ENCODE measurements at regions not wholly inside any gene's neighbourhood (a gene's known extent, or its start where the extent isn't known, plus 50 kb on each side); places are given as distances from the start of the nearest gene placed in this dataset.

DNA sequence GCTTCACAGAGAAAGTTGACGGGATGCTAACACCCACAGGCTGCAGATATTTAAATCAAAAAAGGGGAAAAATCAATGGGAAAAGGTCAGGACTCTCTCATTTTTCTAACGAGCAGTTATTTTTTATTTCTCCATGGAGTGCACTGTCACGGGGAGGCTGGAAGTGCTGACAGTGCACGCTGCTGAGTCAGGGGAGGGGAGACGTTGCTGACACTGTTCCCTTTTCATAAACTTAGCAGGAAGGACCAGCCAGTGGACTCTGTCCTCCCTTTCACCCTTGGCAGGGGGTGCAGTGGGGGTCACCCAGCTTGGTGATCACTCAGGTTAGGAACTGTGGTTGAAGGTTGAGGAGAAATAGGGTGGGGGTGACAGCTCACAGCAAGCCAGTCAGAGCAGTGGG is 65.6 kb upstream of the FUT8 start:
- no peak overlapping the region for H3K27ac ChIP-seq
- TF ChIP-seq, protein P1, sequence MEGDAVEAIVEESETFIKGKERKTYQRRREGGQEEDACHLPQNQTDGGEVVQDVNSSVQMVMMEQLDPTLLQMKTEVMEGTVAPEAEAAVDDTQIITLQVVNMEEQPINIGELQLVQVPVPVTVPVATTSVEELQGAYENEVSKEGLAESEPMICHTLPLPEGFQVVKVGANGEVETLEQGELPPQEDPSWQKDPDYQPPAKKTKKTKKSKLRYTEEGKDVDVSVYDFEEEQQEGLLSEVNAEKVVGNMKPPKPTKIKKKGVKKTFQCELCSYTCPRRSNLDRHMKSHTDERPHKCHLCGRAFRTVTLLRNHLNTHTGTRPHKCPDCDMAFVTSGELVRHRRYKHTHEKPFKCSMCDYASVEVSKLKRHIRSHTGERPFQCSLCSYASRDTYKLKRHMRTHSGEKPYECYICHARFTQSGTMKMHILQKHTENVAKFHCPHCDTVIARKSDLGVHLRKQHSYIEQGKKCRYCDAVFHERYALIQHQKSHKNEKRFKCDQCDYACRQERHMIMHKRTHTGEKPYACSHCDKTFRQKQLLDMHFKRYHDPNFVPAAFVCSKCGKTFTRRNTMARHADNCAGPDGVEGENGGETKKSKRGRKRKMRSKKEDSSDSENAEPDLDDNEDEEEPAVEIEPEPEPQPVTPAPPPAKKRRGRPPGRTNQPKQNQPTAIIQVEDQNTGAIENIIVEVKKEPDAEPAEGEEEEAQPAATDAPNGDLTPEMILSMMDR (IDR thresholded peaks at IDR 0.05): no peak

DNA sequence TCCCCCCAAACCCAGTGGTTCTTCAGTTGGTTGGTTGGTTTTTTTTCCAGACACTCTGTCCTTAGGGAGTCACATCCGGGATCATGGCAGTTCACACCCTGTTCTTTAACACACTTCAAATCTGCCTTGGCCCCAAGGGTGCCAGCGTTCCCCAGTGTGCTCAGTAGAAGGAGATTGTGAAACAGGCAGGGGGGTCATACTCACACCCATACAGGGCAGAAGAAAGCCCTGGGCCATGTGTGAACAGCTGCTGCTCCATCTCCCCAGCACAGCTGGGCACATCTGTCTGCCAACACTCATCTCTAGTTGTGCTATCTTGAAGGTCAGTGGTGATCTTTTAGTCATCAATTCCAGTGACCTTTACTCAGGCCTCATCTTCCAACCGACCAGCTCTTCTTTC is 64.4 kb upstream of the FUT8 start:
- no peak overlapping the region for H3K27ac ChIP-seq
- no peak overlapping the region for H3K4me3 ChIP-seq
- TF ChIP-seq, protein P1 (IDR thresholded peaks at IDR 0.05): no peak
- no peak for DNase-seq (ENCODE audit: low spot score)

More for the DNA sequence above, 65.6 kb upstream of the FUT8 start:
- no peak overlapping the region for H3K4me3 ChIP-seq
- DNase-seq (ENCODE audit: low spot score): no peak

DNA sequence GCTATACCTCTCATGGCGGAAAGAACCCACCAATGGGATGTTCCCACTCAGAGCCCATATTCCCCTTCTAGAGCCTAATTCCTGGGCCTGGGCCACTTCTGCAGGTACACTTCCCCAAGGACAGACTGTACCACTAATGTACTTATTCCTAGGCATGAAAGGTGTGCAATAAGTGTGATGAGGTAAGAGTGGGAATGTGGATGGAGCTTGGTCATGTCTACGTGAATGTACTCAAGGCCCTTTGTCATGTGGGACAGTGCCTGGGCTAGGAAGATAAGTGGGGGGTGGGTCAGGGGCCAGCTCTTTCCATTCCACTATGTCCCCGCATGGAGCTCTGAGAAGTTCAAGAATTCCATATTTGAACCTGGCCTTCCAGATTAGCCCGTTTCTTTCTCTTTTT is 63.4 kb upstream of the FUT8 start:
- no peak for DNase-seq (ENCODE audit: low spot score)
- TF ChIP-seq, protein P1 (IDR thresholded peaks at IDR 0.05): no peak
- Histone ChIP-seq H3K27ac (no peak overlapping the region), H3K4me3 (no peak overlapping the region)

DNA sequence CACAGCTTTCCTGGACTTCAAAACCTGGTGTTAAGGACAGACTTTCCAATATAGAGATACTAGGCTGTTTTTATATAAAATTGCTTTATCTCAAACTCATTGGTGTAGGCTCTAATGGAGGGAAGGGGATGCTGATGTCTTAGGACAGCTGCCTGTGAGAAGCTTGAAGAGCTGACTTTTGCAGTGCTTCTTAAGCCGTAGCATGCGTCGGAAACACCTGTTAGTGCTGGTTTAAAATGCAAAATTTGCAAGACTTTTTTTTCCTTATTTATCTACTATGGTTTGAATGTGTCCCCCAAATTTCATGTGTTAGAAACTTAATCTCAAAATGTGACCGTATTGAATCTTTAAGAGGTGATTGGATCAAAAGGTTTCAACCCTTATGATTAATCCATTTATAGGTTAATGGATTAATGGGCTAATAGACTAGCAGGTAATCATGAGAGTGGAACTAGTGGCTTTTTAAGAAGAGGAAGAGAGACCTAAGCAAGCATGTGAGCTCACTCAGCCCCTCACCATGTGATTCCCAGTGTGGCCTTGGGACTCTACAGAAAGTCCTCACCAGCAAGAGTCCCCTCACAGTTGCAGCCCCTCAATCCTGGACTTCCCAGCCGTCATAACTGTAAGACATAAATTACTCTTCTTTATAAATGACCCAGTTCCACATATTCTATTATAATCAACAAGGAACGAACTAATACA is 60.9 kb upstream of the FUT8 start:
- no peak for DNase-seq (ENCODE audit: low spot score)
- H3K4me3 ChIP-seq: no peak overlapping the region
- no peak overlapping the region for H3K27ac ChIP-seq
- TF ChIP-seq, protein P1 (IDR thresholded peaks at IDR 0.05): no peak

DNA sequence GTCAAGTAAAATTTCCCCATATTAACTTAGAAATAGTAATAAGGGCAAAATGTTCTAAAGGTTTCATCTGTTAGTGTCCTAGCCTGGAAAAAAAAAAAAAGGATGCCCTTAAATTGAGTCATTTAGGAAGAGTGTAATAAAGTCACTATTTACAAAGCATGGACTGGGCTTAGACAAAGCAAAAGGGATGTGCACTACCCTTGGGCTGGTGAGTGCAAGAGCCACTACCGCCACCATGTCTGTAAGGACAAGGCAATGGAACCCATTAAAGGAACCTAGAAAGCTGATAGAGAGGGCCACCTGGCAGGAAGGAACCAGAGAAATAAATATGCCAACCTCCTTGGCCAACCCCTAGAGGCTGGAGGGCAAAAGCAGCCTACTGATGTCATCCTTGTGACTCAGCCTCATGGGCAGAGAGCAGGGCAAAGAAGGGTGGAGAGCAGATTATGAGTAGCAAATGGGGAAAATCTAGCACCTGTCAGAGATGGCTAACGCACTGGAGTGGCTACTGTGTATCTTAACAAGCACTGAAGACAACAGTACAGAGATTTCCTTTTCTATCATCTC is 59.5 kb upstream of the FUT8 start:
- TF ChIP-seq, protein P1 (IDR thresholded peaks at IDR 0.05): no peak
- Histone ChIP-seq H3K4me3 (no peak overlapping the region), H3K27ac (no peak overlapping the region)
- DNase-seq (ENCODE audit: low spot score): no peak

DNA sequence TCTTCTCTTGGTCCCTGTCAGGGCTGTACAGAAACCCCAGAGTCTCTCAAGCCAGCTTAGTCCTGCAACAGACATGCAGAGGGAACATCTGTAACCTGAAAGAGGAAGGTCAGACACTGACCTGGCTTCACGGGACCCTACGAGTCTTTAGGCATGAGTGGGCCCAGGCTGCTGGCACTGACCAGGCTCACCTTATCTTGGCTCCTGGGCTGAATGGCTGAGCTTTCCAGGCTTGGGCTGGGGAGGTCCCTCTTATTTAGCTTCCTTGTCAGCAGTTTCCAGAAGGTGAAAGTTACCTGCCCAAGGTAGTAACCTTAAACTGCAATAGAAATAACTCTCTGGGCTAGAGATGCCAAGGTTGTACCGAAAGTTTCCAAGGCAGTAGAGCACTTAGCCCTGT is 58.4 kb upstream of the FUT8 start:
- H3K27ac ChIP-seq: no peak overlapping the region
- no peak for DNase-seq (ENCODE audit: low spot score)
- TF ChIP-seq, protein P1 (IDR thresholded peaks at IDR 0.05): no peak
- no peak overlapping the region for H3K4me3 ChIP-seq

DNA sequence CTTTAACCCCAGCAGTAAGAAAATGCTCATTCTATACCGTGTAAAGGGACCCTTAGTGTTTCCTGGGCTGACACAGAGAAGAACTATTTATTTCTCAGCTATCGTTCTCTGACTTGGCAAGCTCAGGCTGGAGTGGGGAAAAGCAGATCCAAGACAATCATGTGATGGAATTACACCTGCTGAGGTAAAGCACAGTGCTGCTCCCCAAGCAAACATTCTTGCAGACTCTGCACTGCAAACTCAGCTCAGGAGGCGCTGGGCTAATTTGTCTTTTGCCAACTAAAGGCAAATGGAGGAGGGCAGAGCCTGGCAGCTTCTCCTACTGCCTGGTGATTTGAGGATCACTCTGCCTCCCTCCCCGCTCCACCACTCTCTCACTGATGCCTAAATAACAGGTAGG is 57.8 kb upstream of the FUT8 start:
- no peak overlapping the region for H3K27ac ChIP-seq
- no peak overlapping the region for H3K4me3 ChIP-seq
- no peak for DNase-seq (ENCODE audit: low spot score)
- TF ChIP-seq, protein P1 (IDR thresholded peaks at IDR 0.05): no peak

Data from coronary artery (tissue), 2 donors.